HG02938 (cell line): ENCODE measurements at regions not wholly inside any gene's neighbourhood (a gene's known extent, or its start where the extent isn't known, plus 50 kb on each side); places are given as distances from the start of the nearest gene placed in this dataset.
"Not testable (repeated sequence)": the region's sequence is repeated elsewhere in the genome, so short reads cannot be mapped to it uniquely, and the experiment has no call there.

Experiments
- ATAC-seq: cut with Tn5 transposase; IDR thresholded peaks from one replicate; pipeline ENCODE4 v1.9.1; 2021; ENCODE audit warnings: mild to moderate bottlenecking, moderate library complexity; ENCODE audit not compliant: unreplicated experiment

DNA sequence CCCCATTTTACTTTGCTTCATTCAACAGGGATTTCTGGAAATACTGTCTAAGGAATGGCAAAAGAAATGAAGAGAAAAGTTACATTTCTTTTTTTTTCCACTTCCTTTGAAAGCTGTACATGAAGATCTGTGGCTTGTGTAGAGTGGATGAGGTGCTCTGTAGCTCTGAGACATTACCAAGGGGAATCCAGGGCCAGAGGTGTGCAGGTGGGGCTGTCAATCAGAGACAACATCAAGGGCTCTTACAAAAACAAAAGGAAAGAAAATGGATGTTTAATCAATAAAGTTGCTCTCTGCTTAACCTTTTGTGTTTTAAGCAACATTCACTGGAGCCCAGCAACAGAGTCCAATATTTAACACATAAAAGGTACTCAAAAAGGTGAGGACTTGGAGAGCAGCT is 391.1 kb downstream of the TMEM38B start:
- no peak for ATAC-seq

DNA sequence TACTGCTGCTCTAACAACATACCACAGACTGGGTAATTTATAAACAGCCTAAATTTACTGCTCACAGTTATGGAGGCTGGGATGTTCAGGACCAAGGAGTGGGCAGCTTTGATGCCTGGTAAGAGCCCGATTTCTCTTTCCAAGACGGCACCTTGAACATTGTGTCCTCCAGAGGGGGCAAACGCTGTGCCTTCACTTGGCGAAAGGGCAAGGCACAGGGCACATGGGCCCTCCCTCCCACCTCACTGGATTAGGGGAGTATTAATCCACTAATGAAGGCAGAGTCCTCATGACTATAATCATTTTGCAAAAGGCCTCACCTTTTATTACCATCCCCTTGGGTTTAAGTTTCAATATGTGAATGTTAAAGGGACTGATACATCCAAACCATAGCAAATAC is 397.7 kb downstream of the TMEM38B start:
- ATAC-seq = no peak

DNA sequence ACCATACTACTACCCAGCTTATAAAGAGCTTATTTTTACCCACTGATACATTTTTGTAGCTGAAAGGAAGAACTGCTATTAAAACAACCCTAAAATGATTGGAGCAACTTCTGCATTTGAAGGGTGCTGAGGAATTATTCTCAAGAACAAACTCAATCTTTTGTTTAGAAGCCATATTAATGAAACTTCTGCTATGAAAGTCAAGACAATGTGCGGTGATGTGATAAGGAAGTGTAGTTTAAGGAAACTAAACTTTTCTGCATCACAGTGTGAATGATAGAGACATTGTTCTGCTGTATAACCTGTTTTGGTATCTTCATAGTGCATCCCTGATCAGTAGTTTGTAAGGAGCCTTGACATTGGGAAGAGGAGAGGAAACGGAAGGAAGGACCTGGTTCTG is 408.5 kb downstream of the TMEM38B start:
- ATAC-seq = no peak

DNA sequence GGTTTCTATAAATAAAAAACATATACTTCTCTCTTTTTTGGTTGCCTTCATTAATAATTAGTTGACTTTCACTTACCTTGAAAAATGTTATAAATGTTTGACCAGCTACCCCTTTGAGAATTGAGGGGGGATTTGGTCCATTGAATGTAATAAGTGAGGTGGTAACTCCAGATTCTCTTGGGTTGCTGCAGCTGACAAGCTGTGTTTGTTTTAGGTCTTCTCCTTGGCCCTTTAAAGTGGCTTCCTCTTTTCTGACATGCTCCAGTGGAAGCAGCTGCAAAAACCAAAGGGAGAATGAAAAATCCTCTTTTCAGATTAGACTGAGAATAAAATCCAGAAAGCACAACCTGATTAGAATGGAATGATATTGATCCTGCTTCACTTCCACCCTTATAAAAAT is 410.5 kb downstream of the TMEM38B start:
- ATAC-seq = no peak

DNA sequence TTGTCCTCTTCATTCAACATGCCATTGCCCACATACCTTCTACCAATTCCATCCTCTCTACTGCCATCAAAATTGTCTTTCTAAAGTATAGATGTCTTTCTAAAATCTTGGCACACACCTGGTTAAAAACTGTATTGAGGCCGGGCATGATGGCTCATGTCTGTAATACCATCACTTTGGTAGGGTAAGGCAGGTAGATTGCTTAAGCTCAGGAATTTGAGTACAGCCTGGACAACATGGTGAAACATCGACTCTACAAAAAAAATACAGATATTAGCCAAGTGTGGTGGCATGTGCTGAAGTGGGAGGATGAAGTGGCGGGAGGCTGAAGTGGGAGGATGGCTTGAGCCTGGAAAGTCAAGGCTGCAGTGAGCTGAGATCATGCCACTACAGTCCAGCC is 412.1 kb downstream of the TMEM38B start:
- ATAC-seq = no peak

DNA sequence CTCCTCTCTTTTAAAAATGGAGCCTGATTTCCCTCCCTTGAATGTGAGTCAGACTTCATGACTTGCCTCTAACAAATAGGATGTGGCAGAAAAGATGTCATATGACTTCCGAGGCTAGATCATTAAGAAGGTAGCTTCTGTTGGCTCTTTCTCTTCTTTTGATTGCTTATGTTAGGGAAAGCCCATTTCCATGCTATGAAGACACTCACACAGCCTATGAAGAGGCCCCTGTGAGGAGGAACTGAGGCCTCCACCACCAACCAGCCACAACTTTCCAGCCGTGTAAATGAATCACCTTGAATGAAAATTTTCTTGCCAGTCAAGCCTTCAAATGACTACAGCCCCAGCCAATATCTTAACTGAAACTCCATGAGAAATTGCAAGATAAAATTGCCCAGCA is 413.4 kb downstream of the TMEM38B start:
- no peak for ATAC-seq

DNA sequence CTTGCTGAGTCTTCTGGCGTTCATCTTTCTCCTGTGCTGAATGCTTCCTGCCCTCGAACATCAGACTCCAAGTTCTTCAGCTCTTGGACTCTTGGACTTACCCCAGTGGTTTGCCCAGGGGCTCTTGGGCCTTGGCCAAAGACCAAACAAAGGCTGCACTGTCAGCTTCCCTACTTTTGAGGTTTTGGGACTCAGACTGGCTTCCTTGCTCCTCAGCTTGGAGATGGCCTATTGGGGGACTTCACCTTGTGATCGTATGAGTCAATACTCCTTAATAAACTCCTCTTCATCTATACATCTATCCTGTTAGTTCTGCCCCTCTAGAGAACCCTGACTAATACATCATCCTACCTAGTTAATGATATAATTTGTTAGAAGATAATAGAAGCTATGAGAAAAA is 415.4 kb downstream of the TMEM38B start:
- ATAC-seq = not testable (repeated sequence)

DNA sequence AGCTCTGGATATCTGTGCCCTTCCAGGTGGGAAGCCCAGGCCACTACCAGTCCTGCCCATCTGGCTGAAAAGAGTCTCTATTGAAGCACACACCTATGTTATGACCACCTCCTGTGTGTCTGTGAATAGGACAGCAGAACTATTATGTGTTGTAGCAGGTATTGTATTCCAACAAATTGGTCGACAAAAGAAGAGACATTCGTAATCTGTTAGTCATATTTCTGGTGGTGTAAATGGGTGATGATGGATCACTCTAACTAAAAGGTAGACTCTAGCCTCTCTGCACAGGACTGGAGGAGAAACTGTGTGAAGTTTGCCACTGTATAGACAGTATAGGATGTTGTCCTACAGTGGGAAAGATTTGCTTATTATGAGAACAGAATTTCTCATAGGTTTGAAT is 416.1 kb downstream of the TMEM38B start:
- ATAC-seq = no peak

DNA sequence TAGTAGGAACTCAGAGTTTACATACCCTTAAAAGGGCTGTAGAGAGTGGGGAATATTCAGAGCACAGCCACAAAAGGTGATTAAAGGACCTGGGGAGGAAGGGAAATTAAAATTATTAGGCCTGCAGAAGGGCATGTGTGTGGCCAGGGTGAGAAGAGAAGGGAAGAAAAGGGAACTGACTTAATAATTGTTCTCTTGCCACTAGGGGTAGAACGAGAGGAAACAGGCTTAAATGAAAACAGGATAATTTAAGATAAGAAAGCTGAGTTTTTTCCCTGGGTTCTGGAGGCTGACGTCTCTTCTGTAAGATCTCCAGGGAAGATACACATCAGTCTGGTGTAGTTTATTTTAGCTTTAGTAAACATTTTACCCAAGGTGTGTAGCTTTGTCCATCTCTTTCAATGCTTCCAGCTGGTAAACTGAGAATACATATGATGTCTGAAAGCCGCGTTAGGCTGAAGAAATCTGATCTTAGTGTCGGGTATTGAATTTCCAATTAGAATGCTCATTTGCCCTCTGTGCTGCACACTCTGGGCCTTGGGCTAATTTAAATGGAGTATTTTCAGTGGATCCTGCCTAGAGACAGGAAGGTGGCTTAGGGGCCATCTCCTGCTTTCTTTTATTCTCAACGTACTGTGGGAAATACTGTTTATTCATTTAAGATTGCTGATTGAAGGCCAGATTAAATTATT is 416.8 kb downstream of the TMEM38B start:
- no peak for ATAC-seq

DNA sequence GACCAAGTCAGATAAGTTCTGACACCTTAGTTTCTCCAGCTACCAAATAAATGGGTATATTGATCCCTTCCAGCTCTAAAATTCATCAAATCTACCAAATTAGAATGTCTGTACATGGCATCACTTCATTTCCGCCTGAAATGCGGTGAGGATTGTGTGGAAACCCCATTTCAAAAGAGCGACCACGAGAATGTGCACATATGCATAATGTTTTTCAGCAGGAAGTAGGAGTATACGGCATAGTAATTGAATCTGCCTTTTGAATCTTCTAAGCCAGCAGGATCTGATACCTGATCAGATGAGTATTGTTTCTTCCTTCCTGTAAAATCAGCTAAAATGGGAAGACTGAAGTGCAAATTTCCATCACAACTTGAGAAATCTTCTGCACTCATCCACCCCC is 418.6 kb downstream of the TMEM38B start:
- no peak for ATAC-seq

DNA sequence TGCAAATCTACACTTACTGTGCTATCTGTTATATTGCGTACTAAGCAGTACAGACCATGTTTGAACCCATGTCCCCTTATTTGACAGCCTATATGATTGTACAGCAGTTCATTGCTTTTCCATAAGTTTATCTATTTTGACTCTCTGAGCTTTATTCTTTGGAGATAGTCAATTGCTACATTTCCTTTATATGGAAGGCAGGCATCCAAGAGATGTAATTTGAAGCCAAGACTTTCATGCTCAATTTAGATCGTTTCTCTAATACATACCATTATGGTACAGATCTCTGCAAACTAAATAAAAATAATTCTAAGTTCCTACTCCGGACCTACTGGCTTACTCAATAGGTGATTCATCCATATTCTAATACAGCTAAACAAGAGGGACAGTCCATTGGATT is 424.8 kb downstream of the TMEM38B start:
- ATAC-seq = no peak

DNA sequence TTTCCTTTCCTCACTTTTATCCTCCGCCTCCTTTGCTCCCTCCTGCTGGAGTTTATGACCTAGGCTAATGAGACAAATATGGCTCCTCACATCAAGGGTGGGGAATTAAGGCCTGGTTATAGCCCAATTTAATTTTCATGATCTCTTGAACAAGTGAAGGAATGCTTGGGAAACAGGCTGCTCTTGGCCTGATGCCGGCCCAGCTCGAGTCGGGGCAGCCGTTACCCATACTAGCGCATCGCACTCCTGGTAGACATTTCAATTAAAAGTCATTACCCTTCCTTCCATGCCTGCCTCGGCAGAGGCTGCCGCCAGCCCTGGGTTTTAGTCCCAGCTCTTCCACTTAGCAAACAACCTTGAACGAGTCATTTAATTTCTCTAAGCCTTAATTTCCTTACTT is 425.7 kb downstream of the TMEM38B start:
- ATAC-seq = no peak

DNA sequence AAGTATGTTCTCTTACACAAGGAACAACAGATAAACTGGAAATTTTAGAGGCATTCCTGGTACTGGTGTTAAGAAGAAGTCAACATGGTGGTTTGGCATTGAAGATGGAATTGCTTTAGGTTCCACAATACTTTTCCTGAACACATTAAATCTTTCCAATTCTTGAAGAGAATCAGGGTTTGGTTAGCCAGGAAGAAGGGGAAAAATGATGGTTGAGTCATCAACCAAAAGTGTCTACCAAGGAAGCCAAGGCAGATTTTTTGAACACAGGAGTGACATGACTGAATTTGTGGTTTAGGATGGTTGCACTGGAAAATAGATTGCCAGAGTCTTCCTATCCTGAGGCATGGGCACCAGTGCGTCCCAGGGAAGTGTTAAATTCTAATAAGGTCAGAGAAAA is 433.4 kb downstream of the TMEM38B start:
- ATAC-seq = no peak

DNA sequence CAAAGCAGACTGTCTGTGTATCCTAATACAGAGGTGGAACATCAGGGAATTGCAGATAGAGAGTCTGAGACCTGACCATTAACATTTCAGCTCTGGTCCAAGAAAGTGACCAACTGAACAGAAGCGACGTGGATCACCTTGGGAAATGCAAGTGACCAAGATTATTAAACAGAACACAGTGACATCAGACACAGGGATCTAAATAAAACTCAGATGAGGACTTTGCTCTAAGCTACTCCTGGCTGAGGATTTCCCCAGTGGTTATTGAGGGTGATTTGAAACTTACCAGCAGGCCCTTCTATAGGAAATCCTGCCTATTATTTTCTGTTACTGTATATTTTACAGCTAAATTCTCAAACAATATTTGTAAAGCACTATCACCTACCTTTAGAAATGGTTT is 436.0 kb downstream of the TMEM38B start:
- ATAC-seq = no peak

DNA sequence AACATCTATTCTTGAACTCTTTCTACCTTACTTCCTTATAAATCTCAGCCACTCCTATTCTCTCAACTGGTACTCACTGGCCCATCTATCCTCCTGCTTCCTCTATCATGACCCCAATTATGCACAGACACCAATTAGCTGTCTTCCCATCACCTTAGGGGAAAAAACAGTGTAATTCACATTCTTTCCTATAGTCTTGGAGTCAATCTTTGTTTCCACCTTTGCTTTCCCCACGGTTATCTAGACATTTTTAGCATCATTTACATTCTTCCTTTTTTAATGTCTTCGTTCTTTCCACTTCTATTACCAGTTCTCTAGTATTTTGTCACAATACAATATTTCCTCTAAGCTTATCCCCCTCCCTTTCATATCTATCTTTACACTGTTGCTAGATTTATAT is 449.4 kb downstream of the TMEM38B start:
- ATAC-seq = no peak

DNA sequence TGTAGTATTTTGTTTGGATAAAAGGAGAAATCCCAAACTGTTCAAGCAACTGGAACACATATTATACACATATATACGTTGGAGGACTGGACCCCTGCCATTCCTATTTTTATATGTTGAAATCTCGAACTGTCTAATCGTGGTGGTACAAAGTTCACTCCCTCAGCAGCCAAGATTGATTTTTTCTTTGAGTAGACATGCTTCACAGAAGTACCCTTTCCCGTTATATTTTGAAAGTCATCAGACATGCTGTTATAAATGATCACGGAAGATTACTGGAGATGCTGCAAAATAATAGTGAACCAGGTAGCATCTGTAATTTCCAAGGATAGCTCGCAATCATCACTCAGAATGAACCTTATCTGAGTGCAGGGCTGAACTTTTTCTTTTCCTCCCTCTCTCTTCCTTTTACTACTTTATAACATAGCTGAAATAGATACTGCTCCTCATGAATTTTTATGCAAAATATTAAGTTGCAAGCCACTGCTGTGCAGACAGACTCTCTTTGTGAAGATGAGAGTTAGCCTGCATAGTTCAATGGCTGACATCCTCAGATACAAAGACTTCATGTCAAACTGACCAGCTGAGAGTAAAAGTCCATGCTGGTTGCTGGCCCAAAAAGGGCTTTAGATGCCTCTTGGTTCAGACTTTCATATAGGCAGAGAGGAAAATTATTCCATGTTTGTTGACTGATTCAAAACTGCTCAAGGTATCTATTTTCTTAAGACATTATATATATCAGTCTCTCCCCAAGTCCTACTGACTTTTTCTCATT is 451.9 kb downstream of the TMEM38B start:
- no peak for ATAC-seq

DNA sequence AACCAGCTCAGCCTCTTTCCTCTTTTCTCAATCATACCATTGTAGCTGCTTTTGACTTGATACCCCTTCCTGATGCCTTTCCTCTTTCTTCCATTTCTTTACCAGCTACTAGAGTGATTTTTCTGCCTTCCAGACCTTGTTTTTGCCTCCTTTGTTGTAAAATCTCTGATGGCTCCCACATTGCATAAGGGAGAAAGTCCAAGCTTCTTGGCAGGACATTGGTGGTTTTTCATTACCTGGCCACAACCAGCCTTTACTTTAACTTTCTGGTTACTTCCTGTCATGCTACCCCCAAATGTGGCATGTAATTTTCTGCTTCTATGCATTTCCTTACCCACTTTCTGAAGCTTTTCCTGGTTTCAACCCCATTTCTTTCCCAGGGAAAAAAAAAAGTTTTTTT is 452.5 kb downstream of the TMEM38B start:
- no peak for ATAC-seq

DNA sequence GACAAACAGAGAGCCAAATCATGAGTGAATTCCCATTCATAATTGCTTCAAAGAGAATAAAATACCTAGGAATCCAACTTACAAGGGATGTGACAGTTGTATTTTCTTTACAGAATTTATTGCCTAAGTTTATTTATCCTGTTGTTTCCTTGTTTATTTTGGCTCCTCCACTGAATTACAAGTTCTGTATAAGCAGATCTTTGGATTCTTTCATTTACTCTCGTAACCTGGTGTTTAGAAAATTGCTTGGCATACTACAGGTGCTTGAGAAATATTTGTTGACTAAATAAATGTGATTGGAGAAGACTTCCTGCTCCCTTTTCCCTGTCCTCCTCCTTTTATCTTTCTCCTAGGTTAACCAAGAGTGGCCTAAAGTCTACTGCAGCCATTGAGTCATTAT is 455.6 kb downstream of the TMEM38B start:
- no peak for ATAC-seq

DNA sequence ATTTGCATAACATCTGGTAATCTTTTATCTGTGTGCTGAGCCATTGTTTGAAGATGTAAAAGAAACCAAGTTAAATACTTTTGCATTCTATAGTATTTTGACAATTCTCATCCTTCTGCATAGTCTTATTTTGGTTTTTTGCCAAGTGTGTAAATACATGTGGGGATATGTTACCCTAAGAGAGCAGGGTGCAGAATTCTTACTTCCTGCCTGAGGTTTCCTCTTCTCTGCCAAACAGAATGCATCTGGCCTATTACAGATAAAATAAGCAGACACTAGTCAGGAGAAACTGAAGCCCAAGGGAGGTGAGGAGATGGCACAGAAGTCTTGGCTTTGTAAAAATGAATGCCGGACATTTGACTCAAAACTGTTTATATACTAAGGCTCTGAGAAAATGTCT is 462.1 kb downstream of the TMEM38B start:
- ATAC-seq = no peak

DNA sequence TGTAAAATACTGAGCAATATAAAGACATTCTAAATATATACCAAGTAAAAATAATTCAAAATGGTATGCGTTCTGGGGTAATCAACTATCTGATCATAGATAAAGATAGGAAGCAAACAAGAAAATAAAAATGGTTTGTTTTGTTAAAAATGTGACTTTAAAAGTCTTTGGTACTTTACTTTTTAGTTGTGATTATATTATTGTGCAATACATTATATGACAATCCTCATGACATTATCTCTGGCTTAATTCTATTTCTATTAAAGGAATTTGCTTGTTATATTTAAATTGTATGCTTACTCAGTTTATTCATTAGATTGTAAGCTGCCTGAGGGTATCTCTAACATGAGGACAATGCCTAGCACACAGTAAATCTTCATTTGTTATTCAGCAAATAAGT is 477.9 kb downstream of the TMEM38B start:
- ATAC-seq = no peak

DNA sequence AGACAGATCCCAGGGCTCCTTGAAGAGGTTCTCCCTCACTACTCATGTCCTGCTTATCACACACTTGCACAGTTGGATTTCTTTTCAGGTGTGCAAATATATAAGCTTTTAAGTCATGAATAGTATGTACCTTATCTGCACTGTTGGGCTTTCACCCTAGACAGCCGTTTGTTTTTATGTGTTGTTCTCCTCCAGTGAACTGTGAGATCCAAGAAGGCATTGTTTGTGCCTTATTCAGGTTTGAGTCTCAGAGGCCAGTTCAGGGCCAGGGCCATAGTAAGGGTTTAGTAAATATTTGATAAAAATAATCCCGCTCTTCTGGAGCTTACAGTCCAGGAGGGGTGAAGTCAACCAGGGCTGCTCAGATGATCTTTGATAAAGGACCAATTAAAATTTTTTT is 480.0 kb downstream of the TMEM38B start:
- ATAC-seq = no peak

DNA sequence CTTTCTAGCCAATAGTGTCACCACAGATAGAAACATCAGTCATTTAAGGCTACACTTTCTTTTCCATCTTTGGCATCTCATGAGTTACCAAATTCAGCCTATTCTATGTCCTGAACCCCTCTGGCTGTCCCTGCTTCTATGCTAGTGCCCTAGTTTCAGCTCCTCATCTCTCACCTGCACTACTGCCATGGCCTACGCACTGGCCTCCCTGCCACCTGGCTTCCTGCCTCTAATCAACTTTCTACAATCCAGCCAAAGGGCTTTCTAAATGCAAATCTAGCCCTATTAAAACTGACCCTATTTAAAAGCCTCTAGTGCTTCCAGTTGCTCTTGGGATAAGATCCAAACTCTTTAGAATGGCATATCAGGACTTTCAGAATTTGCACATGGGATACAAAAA is 482.9 kb downstream of the TMEM38B start:
- ATAC-seq = no peak

DNA sequence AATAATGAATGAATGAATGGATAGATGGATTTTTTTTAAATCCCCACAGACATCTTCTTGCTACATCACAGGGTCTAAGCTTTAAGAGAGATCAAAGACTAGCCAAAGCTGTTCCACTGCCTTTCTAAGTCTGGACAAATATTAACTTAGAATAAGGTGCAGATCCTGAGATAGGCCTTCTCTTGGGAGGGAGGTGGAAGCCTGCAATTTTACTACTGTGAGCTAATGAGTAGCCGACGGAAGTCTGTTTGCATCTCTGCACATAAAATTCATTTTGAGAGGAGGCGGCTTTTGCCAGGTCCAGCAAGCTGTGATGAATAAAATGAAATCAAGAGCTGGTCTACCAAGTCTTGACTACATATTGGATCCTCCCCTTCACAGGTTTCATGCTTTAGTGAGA is 484.9 kb downstream of the TMEM38B start:
- no peak for ATAC-seq
